Glutamatergic neuron (in vitro differentiated cells): ENCODE measurements at regions not wholly inside any gene's neighbourhood (a gene's known extent, or its start where the extent isn't known, plus 50 kb on each side); places are given as distances from the start of the nearest gene placed in this dataset.

Experiments used
- DNase-seq: peaks from one replicate; pipeline ENCODE4 v3.0.0; 2022
- H3K27ac Mint-ChIP-seq: one replicate; pipeline ENCODE4 v1.8.0; 2020; ENCODE audit warnings: mild to moderate bottlenecking, mixed read lengths, inconsistent platforms; ENCODE audit not compliant: unreplicated experiment
- H3K27me3 Mint-ChIP-seq: one replicate; pipeline ENCODE4 v1.8.0; 2020; ENCODE audit warnings: mild to moderate bottlenecking, moderate library complexity, mixed read lengths, inconsistent platforms; ENCODE audit not compliant: unreplicated experiment
- H3K36me3 Mint-ChIP-seq: one replicate; pipeline ENCODE4 v1.8.0; 2020; ENCODE audit warnings: mild to moderate bottlenecking, mixed read lengths, inconsistent platforms; ENCODE audit not compliant: unreplicated experiment
- H3K4me1 Mint-ChIP-seq: one replicate; pipeline ENCODE4 v1.8.0; 2020; ENCODE audit warnings: mild to moderate bottlenecking, low read depth, mixed read lengths, inconsistent platforms; ENCODE audit not compliant: unreplicated experiment
- H3K4me3 Mint-ChIP-seq: one replicate; pipeline ENCODE4 v1.8.0; 2020; ENCODE audit warnings: mild to moderate bottlenecking, mixed read lengths, inconsistent platforms; ENCODE audit not compliant: unreplicated experiment
- H3K9me3 Mint-ChIP-seq: one replicate; pipeline ENCODE4 v1.8.0; 2020; ENCODE audit warnings: mild to moderate bottlenecking, moderate library complexity, mixed read lengths, inconsistent platforms; ENCODE audit not compliant: unreplicated experiment
- CTCF ChIP-seq: fragments of 200-600 bp; sonication (generic); IDR thresholded peaks from one replicate; pipeline ENCODE4 v1.5.0; 2021; ENCODE audit not compliant: partially characterized antibody, unreplicated experiment

- H3K36me3 Mint-ChIP-seq: no peaks in the 10 kb centered on the region
- no peak for TF ChIP-seq CTCF
- peak overlapping the region; percentile 50 for H3K27ac Mint-ChIP-seq
- H3K9me3 Mint-ChIP-seq: peaks cover 5% of the 10 kb centered on the region
- DNase-seq: no peak
- H3K27me3 Mint-ChIP-seq: no peaks in the 10 kb centered on the region
- no peak overlapping the region for H3K4me3 Mint-ChIP-seq
- H3K4me1 Mint-ChIP-seq: peaks cover 5% of the 10 kb centered on the region
Observed at GRCh38 chr17:52537421-52537820, 378.9 kb upstream of the CA10 start.

GRCh38 chr17:52536489-52536888 lies 378.0 kb upstream of the CA10 start:
- no peak for TF ChIP-seq CTCF
- peaks cover 5% of the 10 kb centered on the region for H3K9me3 Mint-ChIP-seq
- H3K36me3 Mint-ChIP-seq: no peaks in the 10 kb centered on the region
- DNase-seq: peak; percentile 38
- H3K27ac Mint-ChIP-seq: peak overlapping the region; percentile 70
- peaks cover 5% of the 10 kb centered on the region for H3K4me1 Mint-ChIP-seq
- no peak overlapping the region for H3K4me3 Mint-ChIP-seq
- H3K27me3 Mint-ChIP-seq: no peaks in the 10 kb centered on the region

DNA sequence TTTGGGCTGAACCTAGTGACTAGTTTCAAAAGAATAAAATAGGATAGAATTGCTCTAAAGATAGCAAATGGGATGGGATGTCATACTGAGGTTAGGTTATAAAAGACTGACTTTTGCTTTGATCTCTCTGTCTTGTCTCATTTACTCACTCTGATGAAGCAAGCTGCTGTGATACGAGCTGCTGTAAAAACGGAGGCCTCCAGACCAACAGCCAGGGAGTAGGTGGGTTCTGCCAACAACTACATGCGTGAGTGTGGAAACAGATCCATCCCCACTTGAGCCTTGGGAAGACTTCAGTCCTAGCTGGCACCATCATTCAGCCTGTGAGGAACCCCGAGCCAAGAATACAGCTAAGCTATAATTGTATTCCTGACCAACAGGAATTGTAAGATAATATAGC lies 373.9 kb upstream of the CA10 start:
- Mint-ChIP-seq H3K4me1 (peaks cover 5% of the 10 kb centered on the region), H3K27ac (no peak overlapping the region), H3K4me3 (no peak overlapping the region), H3K36me3 (no peaks in the 10 kb centered on the region), H3K9me3 (peaks cover 5% of the 10 kb centered on the region), H3K27me3 (no peaks in the 10 kb centered on the region)
- TF ChIP-seq CTCF: no peak
- no peak for DNase-seq

DNA sequence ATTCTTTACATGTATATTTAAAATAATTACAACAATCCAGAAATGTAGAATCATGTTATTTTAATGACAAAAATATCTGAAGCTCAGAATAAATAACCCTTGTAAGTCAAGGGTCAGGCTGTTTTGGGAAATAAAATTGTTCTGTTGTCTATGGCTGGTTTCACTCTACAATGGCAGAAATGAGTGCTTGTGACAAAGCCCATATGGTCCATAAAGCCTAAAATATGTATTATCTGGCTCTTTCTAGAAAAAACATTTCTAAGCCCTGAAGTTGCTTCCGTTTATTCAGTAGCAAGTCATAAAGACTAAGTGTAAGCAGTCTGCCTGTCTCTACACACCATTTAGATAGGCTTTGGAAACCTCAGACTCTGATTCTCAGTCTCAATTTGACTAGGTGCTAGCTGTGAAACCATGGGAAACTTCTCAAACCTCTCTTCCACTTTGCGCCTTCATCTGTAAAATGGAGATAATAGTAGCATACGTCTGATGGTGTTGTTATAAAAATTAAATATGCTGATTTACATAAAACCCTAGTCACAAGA lies 365.7 kb upstream of the CA10 start:
- H3K4me3 Mint-ChIP-seq: no peak overlapping the region
- DNase-seq: no peak
- no peak overlapping the region for H3K27ac Mint-ChIP-seq
- no peak for TF ChIP-seq CTCF
- H3K9me3 Mint-ChIP-seq: peaks cover 1% of the 10 kb centered on the region
- no peaks in the 10 kb centered on the region for H3K36me3 Mint-ChIP-seq
- no peaks in the 10 kb centered on the region for H3K4me1 Mint-ChIP-seq
- no peaks in the 10 kb centered on the region for H3K27me3 Mint-ChIP-seq

DNA sequence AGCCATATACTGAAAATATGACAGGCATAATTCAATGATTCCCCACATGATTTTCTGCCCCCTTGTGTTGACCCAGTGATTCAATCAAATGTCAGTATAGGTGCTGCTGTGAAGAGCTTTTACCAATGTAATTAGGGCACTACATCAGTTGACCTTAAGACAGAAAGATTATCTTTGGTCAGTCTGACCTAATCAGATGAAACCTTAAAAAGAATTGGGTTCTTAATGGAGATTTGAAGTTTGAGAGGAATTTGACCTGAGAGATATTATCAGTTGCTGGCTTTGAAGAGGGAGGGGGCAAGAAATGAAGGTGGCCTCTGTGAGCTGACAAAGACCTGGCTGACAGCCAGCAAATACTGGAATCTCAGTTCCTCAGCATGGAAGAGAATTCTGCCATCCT lies 358.7 kb upstream of the CA10 start:
- TF ChIP-seq CTCF: no peak
- Mint-ChIP-seq H3K27me3 (no peaks in the 10 kb centered on the region), H3K4me1 (no peaks in the 10 kb centered on the region), H3K36me3 (no peaks in the 10 kb centered on the region), H3K27ac (no peak overlapping the region), H3K9me3 (no peaks in the 10 kb centered on the region), H3K4me3 (no peak overlapping the region)
- DNase-seq: no peak
